ENCODE measurements at regions not wholly inside any gene's neighbourhood (a gene's known extent, or its start where the extent isn't known, plus 50 kb on each side); places are given as distances from the start of the nearest gene placed in this dataset.

- peak overlapping the region; percentile 12; the same call in 1 of the 2 replicates for H3K4me3 ChIP-seq
- H3K4me2 ChIP-seq (ENCODE audit: unreplicated experiment), result peak overlapping the region; percentile 31
- no peaks in the 10 kb centered on the region for H3K9me3 ChIP-seq (ENCODE audit: low read depth)
- DNase-seq, result peak; percentile 48
- peak overlapping the region; percentile 14; the same call in 1 of the 2 replicates for H3K9ac ChIP-seq
- H3K27ac ChIP-seq, result peak overlapping the region; percentile 46
- TF ChIP-seq EZH2 (IDR thresholded peaks at IDR 0.05; ENCODE audit: insufficient read depth, poor library complexity, severe bottlenecking), result no peak
- TF ChIP-seq EZH2phosphoT487 (IDR thresholded peaks at IDR 0.05; ENCODE audit: insufficient read depth, low read depth), result no peak
- no peaks in the 10 kb centered on the region for H3K36me3 ChIP-seq (ENCODE audit: low read depth)
- 5 to 6% methylated on average over 9 of the region's 9 CpGs for WGBS, 2 experiments (ENCODE audit: low coverage in 1 of 2, low lambda C conversion rate in 2 of 2, missing lambda C conversion rate in 2 of 2)
- no peaks in the 10 kb centered on the region for H3K27me3 ChIP-seq (replicated peaks; ENCODE audit: insufficient read depth)
- peaks cover 22% of the 10 kb centered on the region for H3K4me1 ChIP-seq (ENCODE audit: insufficient read depth)
- H2AFZ ChIP-seq, result peak overlapping the region; percentile 52
- no peaks in the 10 kb centered on the region for H3K79me2 ChIP-seq (ENCODE audit: insufficient read depth)
- H3K9me2 ChIP-seq (ENCODE audit: insufficient read depth), result no peaks in the 10 kb centered on the region
- in situ Hi-C loops (cut with MboI), result no loop called here
- peaks cover 31% of the 10 kb centered on the region for H3F3A ChIP-seq (ENCODE audit: insufficient read depth)
- H4K20me1 ChIP-seq (ENCODE audit: insufficient read depth), result no peaks in the 10 kb centered on the region
These were observed 379.4 kb upstream of the RUNX1 start for GRCh38 chr21:35428489-35428888.

DNA sequence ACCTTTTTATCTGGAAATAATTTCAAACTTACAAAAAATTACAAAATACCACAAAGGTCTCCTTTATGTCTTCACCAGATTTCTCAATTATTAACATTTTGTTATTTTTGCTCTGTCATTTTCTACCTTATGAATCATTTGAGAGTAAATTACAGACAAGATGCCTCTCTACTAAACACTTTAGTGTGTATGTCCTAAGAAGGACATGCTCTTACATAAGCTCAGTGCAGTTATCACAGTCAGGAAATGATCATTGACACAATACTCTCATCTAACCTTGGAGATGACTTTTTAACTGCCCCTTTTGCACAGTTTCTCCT lies 378.9 kb upstream of the RUNX1 start:
- H3K4me3 ChIP-seq, result 0 out of 2 replicates have a peak overlapping the region, but pooled peaks have one; percentile 12
- peak overlapping the region; percentile 52 for H2AFZ ChIP-seq
- peak overlapping the region; percentile 31 for H3K4me2 ChIP-seq (ENCODE audit: unreplicated experiment)
- peaks cover 24% of the 10 kb centered on the region for H3K4me1 ChIP-seq (ENCODE audit: insufficient read depth)
- peak overlapping the region; percentile 14; the same call in 1 of the 2 replicates for H3K9ac ChIP-seq
- H3K9me3 ChIP-seq (ENCODE audit: low read depth), result no peaks in the 10 kb centered on the region
- TF ChIP-seq EZH2phosphoT487 (IDR thresholded peaks at IDR 0.05; ENCODE audit: insufficient read depth, low read depth) (no peak), EZH2 (IDR thresholded peaks at IDR 0.05; ENCODE audit: insufficient read depth, poor library complexity, severe bottlenecking) (no peak)
- H3F3A ChIP-seq (ENCODE audit: insufficient read depth), result peaks cover 37% of the 10 kb centered on the region
- H3K27ac ChIP-seq, result peak overlapping the region; percentile 46
- H3K36me3 ChIP-seq (ENCODE audit: low read depth), result no peaks in the 10 kb centered on the region
- H4K20me1 ChIP-seq (ENCODE audit: insufficient read depth), result no peaks in the 10 kb centered on the region
- no peaks in the 10 kb centered on the region for H3K79me2 ChIP-seq (ENCODE audit: insufficient read depth)
- H3K27me3 ChIP-seq (replicated peaks; ENCODE audit: insufficient read depth), result no peaks in the 10 kb centered on the region
- in situ Hi-C loops (cut with MboI), result no loop called here
- DNase-seq, result peak; percentile 69
- H3K9me2 ChIP-seq (ENCODE audit: insufficient read depth), result no peaks in the 10 kb centered on the region

GRCh38 chr21:35427320-35428000 lies 378.4 kb upstream of the RUNX1 start:
- in situ Hi-C loops (cut with MboI), result no loop called here
- H3K27ac ChIP-seq, result peak overlapping the region; percentile 46
- 26 to 29% methylated on average over 9 of the region's 9 CpGs for WGBS, 2 experiments (ENCODE audit: low coverage in 1 of 2, low lambda C conversion rate in 2 of 2, missing lambda C conversion rate in 2 of 2)

DNA sequence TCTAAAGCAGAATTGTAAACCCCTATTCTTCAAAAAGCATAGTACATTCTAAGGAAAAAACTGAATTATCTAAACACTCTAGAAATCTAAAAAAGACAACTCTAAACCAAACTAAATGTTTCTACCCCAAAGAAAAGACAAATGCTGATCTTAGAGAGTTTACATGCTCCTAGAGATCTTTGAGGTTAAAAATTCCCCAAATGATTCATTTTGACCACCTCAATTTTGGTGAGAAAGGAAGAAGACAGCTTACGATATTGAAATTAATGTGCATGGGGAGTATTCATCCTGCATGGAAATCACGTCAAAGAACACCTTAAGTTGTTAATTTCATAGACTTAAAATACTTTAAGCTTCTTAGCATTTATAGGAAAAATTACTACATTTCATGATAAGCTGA lies 377.8 kb upstream of the RUNX1 start:
- Histone ChIP-seq H3K9me3 (ENCODE audit: low read depth) (no peaks in the 10 kb centered on the region), H3K4me3 (no peak overlapping the region), H3K27me3 (replicated peaks; ENCODE audit: insufficient read depth) (no peaks in the 10 kb centered on the region), H3K79me2 (ENCODE audit: insufficient read depth) (no peaks in the 10 kb centered on the region), H3K9me2 (ENCODE audit: insufficient read depth) (no peaks in the 10 kb centered on the region), H2AFZ (no peak overlapping the region), H3K4me2 (ENCODE audit: unreplicated experiment) (no peak overlapping the region), H4K20me1 (ENCODE audit: insufficient read depth) (no peaks in the 10 kb centered on the region), H3K36me3 (ENCODE audit: low read depth) (no peaks in the 10 kb centered on the region), H3K27ac (no peak overlapping the region), H3K4me1 (ENCODE audit: insufficient read depth) (peaks cover 24% of the 10 kb centered on the region), H3K9ac (no peak overlapping the region), H3F3A (ENCODE audit: insufficient read depth) (peaks cover 39% of the 10 kb centered on the region)
- no peak for DNase-seq
- WGBS, 2 experiments (ENCODE audit: low coverage in 1 of 2, low lambda C conversion rate in 2 of 2, missing lambda C conversion rate in 2 of 2), result 95 to 98% methylated on average over 2 of the region's 2 CpGs
- in situ Hi-C loops (cut with MboI), result no loop called here
- TF ChIP-seq EZH2phosphoT487 (IDR thresholded peaks at IDR 0.05; ENCODE audit: insufficient read depth, low read depth) (no peak), EZH2 (IDR thresholded peaks at IDR 0.05; ENCODE audit: insufficient read depth, poor library complexity, severe bottlenecking) (no peak)

More at GRCh38 chr21:35427320-35428000, 378.4 kb upstream of the RUNX1 start:
- no peak for TF ChIP-seq EZH2 (IDR thresholded peaks at IDR 0.05; ENCODE audit: insufficient read depth, poor library complexity, severe bottlenecking)
- no peak for TF ChIP-seq EZH2phosphoT487 (IDR thresholded peaks at IDR 0.05; ENCODE audit: insufficient read depth, low read depth)
- H3K9me3 ChIP-seq (ENCODE audit: low read depth), result no peaks in the 10 kb centered on the region
- no peaks in the 10 kb centered on the region for H3K79me2 ChIP-seq (ENCODE audit: insufficient read depth)
- no peak overlapping the region for H3K9ac ChIP-seq
- H3K4me1 ChIP-seq (ENCODE audit: insufficient read depth), result peaks cover 24% of the 10 kb centered on the region
- H3K9me2 ChIP-seq (ENCODE audit: insufficient read depth), result no peaks in the 10 kb centered on the region
- no peak overlapping the region for H2AFZ ChIP-seq
- no peaks in the 10 kb centered on the region for H4K20me1 ChIP-seq (ENCODE audit: insufficient read depth)
- DNase-seq, result peak; percentile 62
- H3K4me2 ChIP-seq (ENCODE audit: unreplicated experiment), result peak overlapping the region; percentile 31
- no peak overlapping the region for H3K4me3 ChIP-seq
- H3K36me3 ChIP-seq (ENCODE audit: low read depth), result no peaks in the 10 kb centered on the region
- peaks cover 39% of the 10 kb centered on the region for H3F3A ChIP-seq (ENCODE audit: insufficient read depth)
- H3K27me3 ChIP-seq (replicated peaks; ENCODE audit: insufficient read depth), result no peaks in the 10 kb centered on the region
